CD4-positive, alpha-beta T cell treated with Interleukin-1 beta for 1 hour (primary cell): ENCODE measurements at regions not wholly inside any gene's neighbourhood (a gene's known extent, or its start where the extent isn't known, plus 50 kb on each side); places are given as distances from the start of the nearest gene placed in this dataset.

Experiments
- DNase-seq, 2 donors: peaks; one replicate each; pipeline ENCODE4 v3.0.0-alpha.2; 2020 to 2022

GRCh38 chr20:48165401-48165685 is 380.1 kb upstream of the SULF2 start:
- no peak for DNase-seq

GRCh38 chr20:48164566-48165400 is 379.5 kb upstream of the SULF2 start:
- DNase-seq: no peak

GRCh38 chr20:48164034-48164433 is 378.8 kb upstream of the SULF2 start:
- DNase-seq: no peak

DNA sequence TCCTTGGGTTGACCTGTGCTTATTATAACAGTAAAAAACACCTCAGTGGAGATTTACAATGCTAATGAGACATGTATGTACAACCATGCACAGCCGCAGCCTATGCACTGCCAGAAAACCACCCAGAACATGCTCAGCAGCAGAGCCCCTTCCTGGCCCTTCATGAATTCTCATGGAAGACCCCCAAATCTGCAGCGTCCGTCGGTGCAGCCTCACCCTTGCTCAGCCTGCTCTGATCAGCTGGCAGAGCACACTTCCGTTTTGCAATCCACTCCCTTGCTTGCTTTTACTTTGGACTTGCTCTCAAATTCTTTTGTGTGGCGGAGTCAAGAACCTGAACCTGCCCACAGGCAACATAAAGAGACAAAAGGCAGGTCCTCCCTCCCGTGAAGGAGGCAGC is 378.2 kb upstream of the SULF2 start:
- no peak for DNase-seq

- no peak for DNase-seq
Measured at GRCh38 chr20:48162621-48163020, 377.3 kb upstream of the SULF2 start.

DNA sequence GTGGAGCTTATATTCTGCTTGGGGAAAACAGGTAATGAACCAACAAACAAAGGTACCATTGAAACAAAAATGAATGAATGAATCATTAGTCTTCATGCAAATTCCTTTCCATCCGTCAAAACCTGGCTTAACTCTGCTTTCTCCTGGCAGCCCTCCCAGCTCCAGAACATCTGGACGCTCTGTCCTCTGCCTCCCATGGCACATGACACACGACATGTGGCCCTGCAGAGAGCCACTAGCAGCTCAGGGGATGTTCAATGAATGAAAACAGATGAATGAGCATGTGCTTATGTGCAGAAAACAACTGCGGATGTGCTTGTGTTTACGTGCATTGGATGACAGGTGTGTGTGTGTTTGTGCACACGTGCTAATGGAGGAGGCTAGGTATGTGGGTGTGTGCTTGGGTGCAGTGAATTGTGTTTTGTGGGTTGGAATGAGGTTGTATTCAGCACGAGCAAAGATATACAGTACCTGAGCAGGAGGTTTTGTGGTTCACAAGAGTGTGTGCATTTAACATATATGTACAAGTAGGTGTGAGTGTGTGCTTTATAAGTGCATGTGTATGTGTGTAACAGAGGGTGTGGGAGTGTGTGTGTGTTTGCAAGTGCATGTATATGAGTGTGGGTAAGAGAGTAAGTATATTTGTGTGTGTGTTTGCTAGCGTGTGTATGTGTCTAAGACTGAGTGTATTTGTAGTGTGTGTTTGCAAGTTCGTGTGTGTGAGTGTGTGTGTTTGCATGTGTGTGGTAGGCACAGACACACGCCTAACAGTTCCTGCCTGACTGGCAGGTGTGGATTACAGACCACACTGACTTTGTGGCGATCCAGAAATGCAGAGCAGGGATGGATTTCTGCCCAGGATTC is 374.1 kb upstream of the SULF2 start:
- DNase-seq: no peak

- no peak for DNase-seq
Measured at GRCh38 chr20:48158014-48158413, 372.7 kb upstream of the SULF2 start.

- no peak for DNase-seq
Measured at GRCh38 chr20:48156951-48157700, 371.8 kb upstream of the SULF2 start.

GRCh38 chr20:48156521-48156920 is 371.2 kb upstream of the SULF2 start:
- no peak for DNase-seq

GRCh38 chr20:48155268-48155667 is 370.0 kb upstream of the SULF2 start:
- no peak for DNase-seq

DNA sequence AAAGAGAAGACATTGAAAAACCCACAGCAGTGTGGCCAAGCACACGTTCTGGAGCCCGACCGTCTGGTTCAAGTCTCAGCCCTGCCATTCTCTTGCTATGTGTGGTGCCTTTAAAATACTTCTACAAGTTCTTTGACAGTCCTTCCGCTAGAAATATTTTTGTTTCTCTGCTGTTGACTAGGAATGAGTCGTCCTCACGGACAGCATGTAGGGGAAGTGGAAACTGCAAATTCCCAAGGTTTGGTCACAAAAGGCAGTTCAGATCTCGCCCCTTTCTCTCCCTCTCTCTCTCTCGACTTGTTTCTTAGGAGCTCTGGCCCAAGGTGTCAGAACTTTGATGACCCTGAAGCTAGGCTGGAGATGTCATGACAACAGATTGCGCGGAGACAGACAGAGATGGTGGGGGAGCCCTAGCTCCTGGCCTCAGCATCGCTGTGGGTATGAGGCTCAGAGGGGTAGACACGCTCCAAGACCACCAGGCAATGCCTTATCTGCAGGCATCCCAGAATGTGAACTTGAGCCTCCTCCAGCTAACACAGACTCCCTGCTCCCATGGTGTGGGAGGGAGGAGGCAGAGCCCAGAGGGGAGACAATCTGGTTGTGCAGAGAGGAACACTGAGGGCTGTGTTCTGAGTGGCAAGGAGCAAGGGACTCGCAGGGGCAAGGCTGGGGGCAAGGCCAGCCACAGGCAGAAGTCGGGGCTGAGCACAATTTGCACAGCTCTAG is 368.9 kb upstream of the SULF2 start:
- no peak for DNase-seq

DNA sequence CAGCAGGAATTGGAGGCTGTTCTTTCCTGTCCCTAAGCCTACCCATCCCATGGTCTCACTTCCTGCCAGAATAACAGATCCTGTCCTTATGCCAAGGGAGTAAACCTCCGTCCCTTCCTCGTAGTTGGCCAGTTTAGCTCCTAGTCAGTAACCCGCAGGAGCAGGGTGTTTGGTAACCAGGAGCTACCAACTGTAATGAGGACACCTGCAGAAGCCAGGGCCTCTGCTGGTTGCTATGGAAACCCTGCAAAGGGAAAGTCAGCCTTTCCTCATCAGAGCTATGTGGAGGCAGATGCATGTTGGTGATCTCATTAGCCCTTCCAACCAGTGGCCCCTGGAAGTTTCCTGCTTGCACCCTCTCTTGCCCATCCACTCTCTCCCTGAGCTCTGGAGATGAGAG is 368.2 kb upstream of the SULF2 start:
- no peak for DNase-seq

- no peak for DNase-seq
Measured at GRCh38 chr20:48153103-48153502, 367.8 kb upstream of the SULF2 start.

GRCh38 chr20:48150568-48150967 is 365.3 kb upstream of the SULF2 start:
- no peak for DNase-seq

- no peak for DNase-seq
Measured at GRCh38 chr20:48149902-48150301, 364.6 kb upstream of the SULF2 start.

DNA sequence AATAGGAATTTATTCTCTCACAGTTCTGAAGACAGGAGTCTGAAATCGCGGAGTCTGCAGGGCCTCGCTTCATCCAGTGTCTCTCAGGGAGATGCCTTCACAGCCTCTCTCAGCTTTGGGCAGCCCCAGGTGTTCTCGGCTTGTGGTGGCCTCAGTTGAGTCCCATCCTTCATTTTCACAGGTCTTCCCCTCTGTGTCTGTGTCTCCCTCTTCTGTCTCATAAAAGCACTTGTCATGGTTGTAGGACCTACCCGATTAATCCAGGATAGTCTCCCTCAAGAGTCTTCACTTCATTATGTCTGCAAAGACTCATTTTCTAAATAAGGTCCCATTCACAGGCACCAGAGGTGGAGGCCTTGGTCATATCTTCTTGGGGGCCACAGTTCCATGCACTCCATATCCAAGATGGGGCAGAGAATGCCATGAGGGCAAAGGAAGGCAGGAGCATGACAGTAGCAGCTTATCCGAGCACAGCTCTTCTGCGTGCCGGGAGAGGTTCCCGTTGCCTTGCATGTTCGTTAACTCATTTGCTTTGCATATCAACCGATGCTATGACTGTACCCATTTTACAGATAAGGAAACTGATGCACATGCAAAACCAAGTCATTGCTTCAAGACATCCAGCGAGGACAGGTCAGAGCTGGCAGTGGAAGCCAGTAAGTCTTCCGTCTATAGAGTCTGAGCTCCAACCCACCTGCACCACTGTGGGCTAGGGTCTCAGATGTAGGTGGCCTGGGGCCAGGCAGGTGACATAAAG is 363.8 kb upstream of the SULF2 start:
- no peak for DNase-seq

- no peak for DNase-seq
Measured at GRCh38 chr20:48148020-48148419, 362.7 kb upstream of the SULF2 start.

DNA sequence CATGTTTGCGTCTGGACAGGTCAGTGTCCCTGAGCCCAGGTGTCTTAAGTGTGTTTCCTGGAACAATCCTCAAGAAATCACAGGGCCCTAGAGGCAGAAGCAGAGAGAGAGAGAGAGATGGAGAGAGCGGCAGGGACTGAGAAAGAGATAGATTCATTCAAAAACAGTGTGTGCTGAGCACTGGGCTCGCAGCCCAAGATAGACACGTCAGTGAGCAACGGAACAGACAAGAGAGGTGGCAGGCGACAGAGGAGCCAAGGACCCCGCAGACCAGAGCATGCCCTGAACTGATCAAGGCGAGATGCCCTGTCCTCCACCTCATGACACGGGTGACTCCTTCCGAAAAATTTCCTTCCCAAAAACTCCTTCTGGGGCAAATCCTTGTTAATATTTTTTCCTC is 362.0 kb upstream of the SULF2 start:
- DNase-seq: no peak

- DNase-seq: no peak
Measured at GRCh38 chr20:48146877-48147276, 361.6 kb upstream of the SULF2 start.

GRCh38 chr20:48146308-48146707 is 361.0 kb upstream of the SULF2 start:
- DNase-seq: no peak

DNA sequence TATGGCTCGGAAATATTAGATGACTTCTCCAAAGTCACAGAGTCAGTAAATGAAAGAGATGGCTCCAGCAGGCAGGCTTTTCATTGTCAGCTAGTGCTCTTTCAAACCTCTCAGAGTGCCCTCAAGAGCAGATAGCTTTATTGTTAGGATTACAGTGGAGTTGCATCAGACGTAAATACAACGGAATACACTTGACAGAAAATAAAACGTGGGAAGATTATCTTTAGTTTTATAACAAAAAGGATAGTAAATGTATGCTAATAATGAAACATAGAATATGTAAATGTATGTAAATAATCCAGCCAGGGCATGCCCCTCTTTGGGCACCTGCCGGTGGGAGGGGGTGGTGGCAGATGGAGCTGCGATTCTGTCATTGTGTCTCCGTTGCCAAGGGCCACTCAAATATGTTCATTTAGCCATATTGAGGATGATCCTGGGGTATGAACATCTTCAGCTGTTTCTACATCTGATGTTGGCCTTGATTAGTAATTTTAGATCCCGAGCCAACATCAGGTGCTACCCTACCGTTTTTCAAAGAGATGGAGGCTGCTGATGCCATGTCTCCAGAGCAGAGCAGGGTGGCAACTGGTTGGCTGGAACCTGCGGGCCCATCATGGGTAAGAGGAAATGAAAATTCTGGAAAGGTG is 358.3 kb upstream of the SULF2 start:
- no peak for DNase-seq

GRCh38 chr20:48142516-48142773 is 357.2 kb upstream of the SULF2 start:
- DNase-seq: no peak
